Hippocampal formation (tissue), 2 donors: ENCODE measurements at regions not wholly inside any gene's neighbourhood (a gene's known extent, or its start where the extent isn't known, plus 50 kb on each side); places are given as distances from the start of the nearest gene placed in this dataset.
"Not testable (repeated sequence)": the region's sequence is repeated elsewhere in the genome, so short reads cannot be mapped to it uniquely, and the experiment has no call there.

Experiments
- DNase-seq, 2 donors: peaks; one replicate each; lab custom pipeline; 2025; lab: John Stamatoyannopoulos, UW

- DNase-seq, result not testable (repeated sequence)
These were observed 609.2 kb upstream of the POTED start for GRCh38 chr21:13000390-13000789.

GRCh38 chr21:13037716-13038115, 571.9 kb upstream of the POTED start:
- not testable (repeated sequence) for DNase-seq

- peak in 1 of 2 donors; percentile 1 for DNase-seq
These were observed 556.8 kb upstream of the POTED start for GRCh38 chr21:13052816-13053215.
